ENCODE measurements at regions not wholly inside any gene's neighbourhood (a gene's known extent, or its start where the extent isn't known, plus 50 kb on each side); places are given as distances from the start of the nearest gene placed in this dataset.

GRCh38 chr3:107925851-107926250 lies 165.0 kb downstream of the CD47 start:
- TF ChIP-seq CTCF (IDR thresholded peaks at IDR 0.05) (no peak), POLR2A (IDR thresholded peaks at IDR 0.05) (no peak)

All from Peyer's patch (tissue), 4 donors.